HG03135 (cell line): ENCODE measurements at regions not wholly inside any gene's neighbourhood (a gene's known extent, or its start where the extent isn't known, plus 50 kb on each side); places are given as distances from the start of the nearest gene placed in this dataset.

ENCODE experiments used
- ATAC-seq: cut with Tn5 transposase; IDR thresholded peaks from one replicate; pipeline ENCODE4 v1.9.1; 2021; ENCODE audit warnings: mild to moderate bottlenecking, moderate library complexity; ENCODE audit not compliant: unreplicated experiment

GRCh38 chr12:107610021-107610859 is 75.4 kb upstream of the PWP1 start:
- ATAC-seq = no peak

- ATAC-seq = no peak
These were observed 73.1 kb upstream of the PWP1 start for GRCh38 chr12:107612508-107612907.

GRCh38 chr12:107616941-107617340 is 68.7 kb upstream of the PWP1 start:
- ATAC-seq = no peak

GRCh38 chr12:107618106-107618505 is 67.5 kb upstream of the PWP1 start:
- no peak for ATAC-seq

GRCh38 chr12:107619831-107620230 is 65.8 kb upstream of the PWP1 start:
- no peak for ATAC-seq

GRCh38 chr12:107622001-107622400 is 63.6 kb upstream of the PWP1 start:
- ATAC-seq = no peak

- no peak for ATAC-seq
These were observed 61.1 kb upstream of the PWP1 start for GRCh38 chr12:107624493-107624892.

- no peak for ATAC-seq
These were observed 53.9 kb upstream of the PWP1 start for GRCh38 chr12:107631715-107632114.

GRCh38 chr12:107632246-107632645 is 53.4 kb upstream of the PWP1 start:
- no peak for ATAC-seq

GRCh38 chr12:107634530-107634929 is 51.1 kb upstream of the PWP1 start:
- ATAC-seq = no peak

- no peak for ATAC-seq
These were observed 50.5 kb upstream of the PWP1 start for GRCh38 chr12:107635139-107635538.
